Right atrium auricular region (tissue), 2 donors: ENCODE measurements at regions not wholly inside any gene's neighbourhood (a gene's known extent, or its start where the extent isn't known, plus 50 kb on each side); places are given as distances from the start of the nearest gene placed in this dataset.

Source experiments
- DNase-seq: peaks from one replicate; pipeline ENCODE4 v3.0.0-alpha.2; 2019; ENCODE audit warnings: low spot score
- H3K27ac ChIP-seq, 2 donors: fragments of 200-600 bp; sonication (generic); 1 replicate in 1 of 2; 2 replicates in 1 of 2; pipeline ENCODE4 v1.5.1; 2016 to 2019
- H3K27me3 ChIP-seq, 2 donors: fragments of 200-600 bp; sonication (generic); one replicate each; pipeline versions ENCODE4 v1.5.1 to v1.6.0; 2017 to 2019
- H3K36me3 ChIP-seq: fragments of 200-600 bp; sonication (generic); one replicate; pipeline ENCODE4 v1.5.1; 2016
- H3K4me1 ChIP-seq, 2 donors: fragments of 200-600 bp; sonication (generic); one replicate each; pipeline versions ENCODE4 v1.5.1 to v1.6.0; 2017 to 2019
- H3K4me3 ChIP-seq, 2 donors: fragments of 200-600 bp; sonication (generic); 1 replicate in 1 of 2; 2 replicates in 1 of 2; pipeline ENCODE4 v1.5.1; 2017 to 2019; ENCODE audit warnings: mild to moderate bottlenecking in 1 of 2, moderate library complexity in 1 of 2
- H3K9me3 ChIP-seq, 2 donors: fragments of 200-600 bp; sonication (generic); one replicate each; pipeline ENCODE4 v1.5.1; 2019
- TF ChIP-seq, protein P1 (sequence below), 2 donors: fragments of 200-600 bp; sonication (generic); IDR thresholded peaks; one replicate each; pipeline ENCODE4 v1.5.1; 2019; ENCODE audit warnings: antibody characterized with exemption in 2 of 2

DNA sequence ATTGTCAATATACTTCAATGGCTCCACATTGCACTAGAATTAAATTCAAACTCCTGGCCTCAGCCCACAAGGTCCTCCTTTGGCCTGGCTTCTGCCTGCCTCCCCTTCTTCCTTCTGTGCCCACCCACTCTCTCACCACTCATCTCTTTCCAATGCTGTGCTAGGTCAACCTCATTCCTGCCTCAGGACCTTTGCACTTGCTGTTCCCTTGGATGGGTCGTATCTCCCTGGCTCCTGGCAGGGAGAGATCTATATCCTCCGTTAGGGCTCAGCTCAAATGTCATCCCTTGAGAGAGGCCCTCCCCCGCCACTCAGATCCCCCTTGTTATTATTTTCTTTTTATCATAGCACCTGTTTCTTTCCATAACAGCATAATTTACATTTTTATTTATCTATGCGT lies 79.9 kb upstream of the LHX5 start:
- Histone ChIP-seq H3K4me1 (no peaks in the 10 kb centered on the region), H3K27me3 (no peaks in the 10 kb centered on the region), H3K4me3 (no peak overlapping the region), H3K36me3 (no peaks in the 10 kb centered on the region), H3K9me3 (peaks cover 0 to 11% of the 10 kb centered on the region in 2 donors), H3K27ac (no peak overlapping the region)
- DNase-seq: no peak
- TF ChIP-seq, protein P1, sequence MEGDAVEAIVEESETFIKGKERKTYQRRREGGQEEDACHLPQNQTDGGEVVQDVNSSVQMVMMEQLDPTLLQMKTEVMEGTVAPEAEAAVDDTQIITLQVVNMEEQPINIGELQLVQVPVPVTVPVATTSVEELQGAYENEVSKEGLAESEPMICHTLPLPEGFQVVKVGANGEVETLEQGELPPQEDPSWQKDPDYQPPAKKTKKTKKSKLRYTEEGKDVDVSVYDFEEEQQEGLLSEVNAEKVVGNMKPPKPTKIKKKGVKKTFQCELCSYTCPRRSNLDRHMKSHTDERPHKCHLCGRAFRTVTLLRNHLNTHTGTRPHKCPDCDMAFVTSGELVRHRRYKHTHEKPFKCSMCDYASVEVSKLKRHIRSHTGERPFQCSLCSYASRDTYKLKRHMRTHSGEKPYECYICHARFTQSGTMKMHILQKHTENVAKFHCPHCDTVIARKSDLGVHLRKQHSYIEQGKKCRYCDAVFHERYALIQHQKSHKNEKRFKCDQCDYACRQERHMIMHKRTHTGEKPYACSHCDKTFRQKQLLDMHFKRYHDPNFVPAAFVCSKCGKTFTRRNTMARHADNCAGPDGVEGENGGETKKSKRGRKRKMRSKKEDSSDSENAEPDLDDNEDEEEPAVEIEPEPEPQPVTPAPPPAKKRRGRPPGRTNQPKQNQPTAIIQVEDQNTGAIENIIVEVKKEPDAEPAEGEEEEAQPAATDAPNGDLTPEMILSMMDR (IDR thresholded peaks at IDR 0.05): no peak

DNA sequence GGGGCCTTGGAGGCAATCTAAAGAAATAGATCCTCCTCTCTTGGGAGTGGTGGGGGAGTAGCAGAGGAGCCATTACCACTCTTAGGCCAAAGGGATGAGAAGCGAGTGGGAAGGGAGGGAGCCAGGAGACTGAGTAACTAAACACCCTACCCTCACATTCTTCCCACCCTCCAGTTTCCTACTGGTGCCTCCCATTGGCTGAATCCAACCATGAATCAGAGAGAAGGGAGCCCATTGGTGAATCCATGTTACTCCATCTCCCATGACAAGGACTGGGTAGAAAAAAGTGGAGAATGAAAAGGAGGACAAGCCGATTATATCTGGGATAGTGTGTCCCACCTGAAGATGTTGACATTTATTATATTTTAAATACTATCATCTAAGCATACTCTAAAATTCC lies 76.8 kb upstream of the LHX5 start:
- Histone ChIP-seq H3K27ac (no peak overlapping the region), H3K4me3 (no peak overlapping the region), H3K27me3 (no peaks in the 10 kb centered on the region), H3K36me3 (no peaks in the 10 kb centered on the region), H3K9me3 (peaks cover 0 to 4% of the 10 kb centered on the region in 2 donors), H3K4me1 (no peaks in the 10 kb centered on the region)
- TF ChIP-seq, protein P1 (IDR thresholded peaks at IDR 0.05): no peak
- DNase-seq: no peak

DNA sequence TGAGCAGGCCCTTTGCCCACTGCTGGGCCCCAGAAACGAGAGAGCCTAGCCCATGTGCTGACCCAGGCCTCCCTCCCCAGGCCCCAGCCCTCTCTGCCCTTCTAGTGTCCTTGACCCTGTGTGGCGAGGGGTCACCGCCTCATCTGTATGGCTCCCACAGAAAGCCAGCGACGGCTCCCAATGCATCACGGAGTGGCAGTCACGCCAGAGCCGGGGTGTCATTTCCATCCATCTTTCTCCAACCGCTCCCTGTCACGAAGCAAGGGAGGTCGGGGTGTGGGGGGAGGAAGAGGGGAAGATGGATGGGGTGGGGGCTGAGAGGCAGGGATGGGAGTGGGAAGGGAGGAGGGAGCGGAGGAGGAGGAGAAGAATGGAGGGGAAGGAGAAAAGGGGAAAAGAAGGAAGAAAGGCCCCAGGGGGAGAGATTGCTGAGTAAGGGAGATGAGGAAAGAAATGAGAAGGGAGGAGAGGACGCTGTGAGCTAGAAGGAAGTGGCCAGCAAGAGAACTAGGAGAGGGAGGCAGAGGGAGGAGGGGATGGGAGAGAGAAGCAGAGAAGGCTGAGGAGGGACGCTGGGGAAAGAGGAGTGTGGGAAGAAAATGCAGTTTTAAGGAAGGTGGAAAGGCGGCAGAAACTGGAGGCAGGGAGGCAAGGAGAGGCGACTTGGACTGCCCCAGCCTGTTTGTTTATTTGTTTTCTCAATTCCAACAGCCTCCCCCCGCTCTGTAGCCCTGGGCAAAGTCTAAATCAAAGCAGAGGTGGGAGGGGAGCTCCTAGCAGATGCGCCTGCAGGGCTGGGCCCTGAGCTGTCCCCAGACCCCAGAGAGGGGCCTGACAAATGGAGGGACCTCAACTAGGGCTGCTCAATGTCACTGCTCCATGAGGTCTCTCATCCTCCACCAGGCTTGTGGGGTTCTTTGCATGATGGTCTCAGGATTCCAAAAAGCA lies 75.5 kb upstream of the LHX5 start:
- H3K27ac ChIP-seq: no peak overlapping the region
- no peaks in the 10 kb centered on the region for H3K36me3 ChIP-seq
- H3K4me3 ChIP-seq: no peak overlapping the region
- DNase-seq: no peak
- H3K27me3 ChIP-seq: no peaks in the 10 kb centered on the region
- peaks cover 0 to 4% of the 10 kb centered on the region in 2 donors for H3K9me3 ChIP-seq
- no peaks in the 10 kb centered on the region for H3K4me1 ChIP-seq
- TF ChIP-seq, protein P1 (IDR thresholded peaks at IDR 0.05): no peak

DNA sequence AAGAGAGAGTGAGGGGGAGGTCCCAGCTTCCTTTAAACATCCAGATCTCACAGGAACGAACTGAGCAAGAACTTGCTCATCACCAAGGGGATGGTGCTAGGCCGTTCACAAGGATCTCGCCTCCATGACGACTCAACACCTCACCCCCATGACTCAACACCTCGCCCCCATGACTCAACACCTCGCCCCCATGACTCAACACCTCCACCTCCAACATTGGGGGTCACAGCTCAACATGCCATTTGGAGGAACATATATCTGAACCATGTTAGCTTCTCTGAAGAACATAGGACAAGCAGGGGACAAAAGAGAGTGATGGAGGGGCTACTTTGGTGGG lies 66.0 kb upstream of the LHX5 start:
- Histone ChIP-seq H3K36me3 (no peaks in the 10 kb centered on the region), H3K9me3 (peaks cover 0 to 6% of the 10 kb centered on the region in 2 donors), H3K27me3 (no peaks in the 10 kb centered on the region), H3K4me3 (no peak overlapping the region), H3K4me1 (no peaks in the 10 kb centered on the region), H3K27ac (no peak overlapping the region)
- TF ChIP-seq, protein P1 (IDR thresholded peaks at IDR 0.05): no peak
- no peak for DNase-seq

DNA sequence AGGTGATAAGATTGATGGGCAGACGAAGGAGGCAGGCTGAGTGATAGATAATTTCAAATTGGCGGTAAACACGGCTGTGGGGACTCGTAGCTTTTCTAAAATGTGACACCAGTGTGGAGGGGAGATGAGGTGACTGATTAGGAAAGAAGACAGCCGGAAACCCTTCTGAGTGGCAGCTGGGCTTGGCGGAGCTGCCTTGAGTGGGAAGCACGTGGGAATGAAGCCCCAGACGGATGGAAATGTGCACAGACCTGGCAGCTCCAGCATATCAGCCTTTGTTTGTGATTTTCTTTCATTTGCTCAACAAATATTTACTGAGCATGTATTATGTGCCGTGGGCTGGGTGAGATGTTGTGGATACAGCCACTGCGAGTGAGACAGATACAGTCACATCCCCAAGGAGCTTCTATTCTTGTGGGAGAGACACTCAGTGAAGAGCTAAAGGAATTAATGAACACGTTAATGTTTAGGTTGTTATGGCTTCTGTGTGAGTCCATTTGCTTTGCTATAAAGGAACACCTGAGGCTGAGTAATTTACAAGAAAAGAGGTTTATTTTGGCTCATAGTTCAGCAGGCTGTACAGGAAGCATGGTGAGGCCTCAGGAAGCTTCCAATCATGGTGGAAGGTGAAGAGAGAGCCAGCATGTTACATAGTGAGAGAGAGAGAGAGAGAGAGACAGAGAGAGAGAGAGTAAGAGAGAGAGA lies 65.5 kb upstream of the LHX5 start:
- no peak for DNase-seq
- Histone ChIP-seq H3K27me3 (no peaks in the 10 kb centered on the region), H3K27ac (no peak overlapping the region), H3K4me1 (no peaks in the 10 kb centered on the region), H3K4me3 (no peak overlapping the region), H3K9me3 (peaks cover 0 to 6% of the 10 kb centered on the region in 2 donors), H3K36me3 (no peaks in the 10 kb centered on the region)
- TF ChIP-seq, protein P1 (IDR thresholded peaks at IDR 0.05): no peak
